ENCODE measurements at regions not wholly inside any gene's neighbourhood (a gene's known extent, or its start where the extent isn't known, plus 50 kb on each side); places are given as distances from the start of the nearest gene placed in this dataset.

GRCh38 chr6:56770011-56770520, 127.4 kb upstream of the DST start:
- no peaks in the 10 kb centered on the region for H3K36me3 ChIP-seq (ENCODE audit: control insufficient read depth in 1 of 2, insufficient read depth in 2 of 2, low read length in 2 of 2)
- POLR2A ChIA-PET: no interaction called here

More at GRCh38 chr6:56770011-56770520, 127.4 kb upstream of the DST start:
- Histone ChIP-seq H3K9me2 (ENCODE audit: insufficient read depth) (no peaks in the 10 kb centered on the region), H2AFZ (ENCODE audit: low read depth, low read length, poor library complexity, severe bottlenecking) (no peak overlapping the region), H3K9ac (ENCODE audit: low read length) (no peak overlapping the region), H3K79me2 (ENCODE audit: insufficient read depth, low read length) (peaks cover 86% of the 10 kb centered on the region), H3K9me3 (ENCODE audit: control insufficient read depth in 1 of 2, insufficient read depth in 1 of 2, low read depth in 1 of 2, low read length in 2 of 2) (no peaks in the 10 kb centered on the region), H3K4me2 (ENCODE audit: low read length) (no peak overlapping the region), H3K4me1 (ENCODE audit: control insufficient read depth in 1 of 2, insufficient read depth in 2 of 2, low read length in 2 of 2) (peaks cover 53 to 58% of the 10 kb centered on the region in 2 experiments), H3K27ac (ENCODE audit: low read depth, low read length) (no peak overlapping the region), H4K20me1 (ENCODE audit: insufficient read depth) (0 out of 2 replicates have a peak, but pooled peaks cover 3% of the 10 kb centered on the region), H3K4me3 (replicated peaks in 1 of 2; ENCODE audit: low read depth in 1 of 2, low read length in 2 of 2) (no peak overlapping the region), H3K27me3 (ENCODE audit: insufficient read depth, low read length) (no peaks in the 10 kb centered on the region)
- ChIA-PET CTCF (no interaction called here), RAD21 (ENCODE audit: low non-redundant PET in 1 of 2, low total read pairs in 2 of 2, uncharacterized antibody in 2 of 2, unreplicated experiment in 2 of 2) (no interaction called here)
- intact Hi-C loops (cut with micrococcal nuclease): no loop called here
- DNase-seq (ENCODE audit: low read depth, low spot score) (no peak), ATAC-seq (no peak)
- BruUV-seq (replicated peaks): no TSS peak
- no peak for TF ChIP-seq ZFX (IDR thresholded peaks at IDR 0.05)
- no peak for TF ChIP-seq JUND (IDR thresholded peaks at IDR 0.05)
- TF ChIP-seq ATF3 (IDR thresholded peaks at IDR 0.05): no peak
- TF ChIP-seq CEBPB (IDR thresholded peaks at IDR 0.05; ENCODE audit: low read depth): no peak
- TF ChIP-seq EGR1 (IDR thresholded peaks at IDR 0.05; ENCODE audit: low read depth): no peak
- TF ChIP-seq, protein P1, sequence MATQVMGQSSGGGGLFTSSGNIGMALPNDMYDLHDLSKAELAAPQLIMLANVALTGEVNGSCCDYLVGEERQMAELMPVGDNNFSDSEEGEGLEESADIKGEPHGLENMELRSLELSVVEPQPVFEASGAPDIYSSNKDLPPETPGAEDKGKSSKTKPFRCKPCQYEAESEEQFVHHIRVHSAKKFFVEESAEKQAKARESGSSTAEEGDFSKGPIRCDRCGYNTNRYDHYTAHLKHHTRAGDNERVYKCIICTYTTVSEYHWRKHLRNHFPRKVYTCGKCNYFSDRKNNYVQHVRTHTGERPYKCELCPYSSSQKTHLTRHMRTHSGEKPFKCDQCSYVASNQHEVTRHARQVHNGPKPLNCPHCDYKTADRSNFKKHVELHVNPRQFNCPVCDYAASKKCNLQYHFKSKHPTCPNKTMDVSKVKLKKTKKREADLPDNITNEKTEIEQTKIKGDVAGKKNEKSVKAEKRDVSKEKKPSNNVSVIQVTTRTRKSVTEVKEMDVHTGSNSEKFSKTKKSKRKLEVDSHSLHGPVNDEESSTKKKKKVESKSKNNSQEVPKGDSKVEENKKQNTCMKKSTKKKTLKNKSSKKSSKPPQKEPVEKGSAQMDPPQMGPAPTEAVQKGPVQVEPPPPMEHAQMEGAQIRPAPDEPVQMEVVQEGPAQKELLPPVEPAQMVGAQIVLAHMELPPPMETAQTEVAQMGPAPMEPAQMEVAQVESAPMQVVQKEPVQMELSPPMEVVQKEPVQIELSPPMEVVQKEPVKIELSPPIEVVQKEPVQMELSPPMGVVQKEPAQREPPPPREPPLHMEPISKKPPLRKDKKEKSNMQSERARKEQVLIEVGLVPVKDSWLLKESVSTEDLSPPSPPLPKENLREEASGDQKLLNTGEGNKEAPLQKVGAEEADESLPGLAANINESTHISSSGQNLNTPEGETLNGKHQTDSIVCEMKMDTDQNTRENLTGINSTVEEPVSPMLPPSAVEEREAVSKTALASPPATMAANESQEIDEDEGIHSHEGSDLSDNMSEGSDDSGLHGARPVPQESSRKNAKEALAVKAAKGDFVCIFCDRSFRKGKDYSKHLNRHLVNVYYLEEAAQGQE (IDR thresholded peaks at IDR 0.05; ENCODE audit: low read depth): no peak
- TF ChIP-seq, protein P2, sequence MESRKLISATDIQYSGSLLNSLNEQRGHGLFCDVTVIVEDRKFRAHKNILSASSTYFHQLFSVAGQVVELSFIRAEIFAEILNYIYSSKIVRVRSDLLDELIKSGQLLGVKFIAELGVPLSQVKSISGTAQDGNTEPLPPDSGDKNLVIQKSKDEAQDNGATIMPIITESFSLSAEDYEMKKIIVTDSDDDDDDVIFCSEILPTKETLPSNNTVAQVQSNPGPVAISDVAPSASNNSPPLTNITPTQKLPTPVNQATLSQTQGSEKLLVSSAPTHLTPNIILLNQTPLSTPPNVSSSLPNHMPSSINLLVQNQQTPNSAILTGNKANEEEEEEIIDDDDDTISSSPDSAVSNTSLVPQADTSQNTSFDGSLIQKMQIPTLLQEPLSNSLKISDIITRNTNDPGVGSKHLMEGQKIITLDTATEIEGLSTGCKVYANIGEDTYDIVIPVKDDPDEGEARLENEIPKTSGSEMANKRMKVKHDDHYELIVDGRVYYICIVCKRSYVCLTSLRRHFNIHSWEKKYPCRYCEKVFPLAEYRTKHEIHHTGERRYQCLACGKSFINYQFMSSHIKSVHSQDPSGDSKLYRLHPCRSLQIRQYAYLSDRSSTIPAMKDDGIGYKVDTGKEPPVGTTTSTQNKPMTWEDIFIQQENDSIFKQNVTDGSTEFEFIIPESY (IDR thresholded peaks at IDR 0.05; ENCODE audit: extremely low read depth, insufficient replicate concordance, low read length): no peak
- TF ChIP-seq POLR2A (IDR thresholded peaks at IDR 0.05; ENCODE audit: borderline replicate concordance, extremely low read depth, insufficient read depth, insufficient read length): no peak
- no peak for TF ChIP-seq ZNF274 (IDR thresholded peaks at IDR 0.05; ENCODE audit: low read depth, low read length)
- TF ChIP-seq POLR2AphosphoS5 (IDR thresholded peaks at IDR 0.05; ENCODE audit: low read depth, low read length): no peak
